MG63 (cell line): ENCODE measurements at regions not wholly inside any gene's neighbourhood (a gene's known extent, or its start where the extent isn't known, plus 50 kb on each side); places are given as distances from the start of the nearest gene placed in this dataset.
A peak's percentile ranks its signal among the peaks of the same experiment; 100 is the strongest.
"Not testable (repeated sequence)": the region's sequence is repeated elsewhere in the genome, so short reads cannot be mapped to it uniquely, and the experiment has no call there.

Experiments
- DNase-seq: peaks from one replicate; pipeline ENCODE4 v3.0.0-alpha.2; 2020
- H3K27me3 ChIP-seq: fragments of 250-450 bp; sonication (Bioruptor Pico); 2 replicates; pipeline ENCODE4 v1.5.1; 2020; ENCODE audit warnings: mild to moderate bottlenecking, moderate library complexity
- H3K36me3 ChIP-seq: fragments of 250-450 bp; sonication (Bioruptor Pico); 2 replicates; pipeline ENCODE4 v1.5.1; 2020; ENCODE audit warnings: mild to moderate bottlenecking, moderate library complexity
- H3K4me3 ChIP-seq: fragments of 250-450 bp; sonication (Bioruptor Pico); 2 replicates; pipeline ENCODE4 v1.5.1; 2020; ENCODE audit warnings: mild to moderate bottlenecking, moderate library complexity
- H3K9me3 ChIP-seq: fragments of 250-450 bp; sonication (Bioruptor Pico); 2 replicates; pipeline ENCODE4 v1.5.1; 2020; ENCODE audit warnings: mild to moderate bottlenecking, moderate library complexity

GRCh38 chr13:44749906-44750305, 173.8 kb upstream of the TSC22D1 start:
- DNase-seq: no peak
- Histone ChIP-seq H3K27me3 (no peaks in the 10 kb centered on the region), H3K4me3 (no peak overlapping the region), H3K9me3 (no peaks in the 10 kb centered on the region), H3K36me3 (no peaks in the 10 kb centered on the region)

GRCh38 chr13:44748439-44748838, 172.3 kb upstream of the TSC22D1 start:
- H3K9me3 ChIP-seq: 0 out of 2 replicates have a peak, but pooled peaks cover 7% of the 10 kb centered on the region
- no peaks in the 10 kb centered on the region for H3K27me3 ChIP-seq
- no peak overlapping the region for H3K4me3 ChIP-seq
- no peaks in the 10 kb centered on the region for H3K36me3 ChIP-seq
- no peak for DNase-seq

- Histone ChIP-seq H3K36me3 (no peaks in the 10 kb centered on the region), H3K27me3 (no peaks in the 10 kb centered on the region)
- no peak for DNase-seq
These were observed 171.0 kb upstream of the TSC22D1 start for GRCh38 chr13:44747179-44747578.

GRCh38 chr13:44746690-44747089, 170.6 kb upstream of the TSC22D1 start:
- Histone ChIP-seq H3K36me3 (no peaks in the 10 kb centered on the region), H3K9me3 (0 out of 2 replicates have a peak, but pooled peaks cover 10% of the 10 kb centered on the region), H3K27me3 (no peaks in the 10 kb centered on the region), H3K4me3 (no peak overlapping the region)
- no peak for DNase-seq

More at GRCh38 chr13:44747179-44747578, 171.0 kb upstream of the TSC22D1 start:
- Histone ChIP-seq H3K9me3 (0 out of 2 replicates have a peak, but pooled peaks cover 10% of the 10 kb centered on the region), H3K4me3 (no peak overlapping the region)

- Histone ChIP-seq H3K4me3 (no peak overlapping the region), H3K36me3 (no peaks in the 10 kb centered on the region), H3K9me3 (0 out of 2 replicates have a peak, but pooled peaks cover 10% of the 10 kb centered on the region), H3K27me3 (no peaks in the 10 kb centered on the region)
- DNase-seq: no peak
These were observed 168.9 kb upstream of the TSC22D1 start for GRCh38 chr13:44744880-44745633.

- Histone ChIP-seq H3K27me3 (no peaks in the 10 kb centered on the region), H3K9me3 (0 out of 2 replicates have a peak, but pooled peaks cover 10% of the 10 kb centered on the region), H3K4me3 (no peak overlapping the region), H3K36me3 (no peaks in the 10 kb centered on the region)
- DNase-seq: no peak
These were observed 163.4 kb upstream of the TSC22D1 start for GRCh38 chr13:44739539-44739938.

GRCh38 chr13:44739120-44739519, 163.0 kb upstream of the TSC22D1 start:
- H3K4me3 ChIP-seq: no peak overlapping the region
- no peaks in the 10 kb centered on the region for H3K36me3 ChIP-seq
- DNase-seq: no peak
- H3K27me3 ChIP-seq: no peaks in the 10 kb centered on the region
- 0 out of 2 replicates have a peak, but pooled peaks cover 10% of the 10 kb centered on the region for H3K9me3 ChIP-seq

- Histone ChIP-seq H3K27me3 (no peaks in the 10 kb centered on the region), H3K9me3 (0 out of 2 replicates have a peak, but pooled peaks cover 3% of the 10 kb centered on the region)
These were observed 162.3 kb upstream of the TSC22D1 start for GRCh38 chr13:44738463-44738862.

GRCh38 chr13:44735806-44736205, 159.7 kb upstream of the TSC22D1 start:
- Histone ChIP-seq H3K4me3 (no peak overlapping the region), H3K36me3 (no peaks in the 10 kb centered on the region), H3K27me3 (no peaks in the 10 kb centered on the region), H3K9me3 (no peaks in the 10 kb centered on the region)
- DNase-seq: no peak

More at GRCh38 chr13:44738463-44738862, 162.3 kb upstream of the TSC22D1 start:
- H3K36me3 ChIP-seq: no peaks in the 10 kb centered on the region
- no peak overlapping the region for H3K4me3 ChIP-seq
- DNase-seq: no peak

- DNase-seq: peak; percentile 94
- no peaks in the 10 kb centered on the region for H3K9me3 ChIP-seq
- no peaks in the 10 kb centered on the region for H3K27me3 ChIP-seq
- H3K36me3 ChIP-seq: no peaks in the 10 kb centered on the region
- H3K4me3 ChIP-seq: no peak overlapping the region
These were observed 158.1 kb upstream of the TSC22D1 start for GRCh38 chr13:44734201-44734707.

GRCh38 chr13:44732503-44733098, 156.5 kb upstream of the TSC22D1 start:
- Histone ChIP-seq H3K9me3 (no peaks in the 10 kb centered on the region), H3K27me3 (no peaks in the 10 kb centered on the region), H3K36me3 (no peaks in the 10 kb centered on the region), H3K4me3 (no peak overlapping the region)
- no peak for DNase-seq

GRCh38 chr13:44730851-44731250, 154.7 kb upstream of the TSC22D1 start:
- Histone ChIP-seq H3K4me3 (no peak overlapping the region), H3K27me3 (no peaks in the 10 kb centered on the region), H3K9me3 (no peaks in the 10 kb centered on the region), H3K36me3 (no peaks in the 10 kb centered on the region)
- DNase-seq: no peak

GRCh38 chr13:44730099-44730498, 154.0 kb upstream of the TSC22D1 start:
- H3K4me3 ChIP-seq: no peak overlapping the region
- DNase-seq: no peak
- no peaks in the 10 kb centered on the region for H3K27me3 ChIP-seq
- H3K9me3 ChIP-seq: no peaks in the 10 kb centered on the region
- H3K36me3 ChIP-seq: no peaks in the 10 kb centered on the region

GRCh38 chr13:44727591-44727990, 151.5 kb upstream of the TSC22D1 start:
- DNase-seq, H3K4me3 ChIP-seq, H3K27me3 ChIP-seq, H3K9me3 ChIP-seq, H3K36me3 ChIP-seq: not testable (repeated sequence)

- no peaks in the 10 kb centered on the region for H3K27me3 ChIP-seq
- DNase-seq: no peak
- H3K9me3 ChIP-seq: peaks cover 7% of the 10 kb centered on the region
- H3K36me3 ChIP-seq: no peaks in the 10 kb centered on the region
- H3K4me3 ChIP-seq: no peak overlapping the region
These were observed 150.6 kb upstream of the TSC22D1 start for GRCh38 chr13:44726778-44727177.

- no peaks in the 10 kb centered on the region for H3K36me3 ChIP-seq
- H3K9me3 ChIP-seq: peaks cover 10% of the 10 kb centered on the region
- no peak overlapping the region for H3K4me3 ChIP-seq
- no peak for DNase-seq
- no peaks in the 10 kb centered on the region for H3K27me3 ChIP-seq
These were observed 150.1 kb upstream of the TSC22D1 start for GRCh38 chr13:44726214-44726613.

GRCh38 chr13:44719857-44720671, 143.9 kb upstream of the TSC22D1 start:
- H3K9me3 ChIP-seq: peaks cover 10% of the 10 kb centered on the region
- no peaks in the 10 kb centered on the region for H3K27me3 ChIP-seq
- peak; percentile 71 for DNase-seq
- H3K4me3 ChIP-seq: no peak overlapping the region
- no peaks in the 10 kb centered on the region for H3K36me3 ChIP-seq
